ENCODE measurements at regions not wholly inside any gene's neighbourhood (a gene's known extent, or its start where the extent isn't known, plus 50 kb on each side); places are given as distances from the start of the nearest gene placed in this dataset.

DNA sequence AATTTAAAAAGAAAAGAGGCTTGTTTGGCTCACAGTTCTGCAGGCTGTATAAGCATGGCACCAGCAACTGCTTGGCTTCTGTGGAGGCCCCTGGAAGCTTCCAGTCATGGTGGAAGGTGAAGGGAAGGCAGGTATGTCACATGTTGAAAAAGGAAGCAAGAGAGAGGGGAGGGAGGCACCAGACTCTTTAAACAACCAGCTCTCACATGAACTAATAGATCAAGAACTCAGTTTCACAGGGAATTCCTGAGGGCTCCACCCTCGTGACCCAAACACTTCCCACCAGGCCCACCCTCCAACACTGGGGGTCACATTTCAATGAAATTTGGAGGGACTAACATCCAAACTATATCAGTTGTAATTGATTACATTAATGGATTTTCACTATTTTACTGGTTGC lies 127.9 kb upstream of the MLIP start:
- POLR2A ChIA-PET (ENCODE audit: unreplicated experiment): no interaction called here

More for the DNA sequence above, 127.9 kb upstream of the MLIP start:
- H2BK120ac ChIP-seq (ENCODE audit: low read depth, low read length): peak overlapping the region; percentile 35
- no peaks in the 10 kb centered on the region for H3K36me3 ChIP-seq (ENCODE audit: control insufficient read depth, insufficient read depth, low read length)
- H3K56ac ChIP-seq (ENCODE audit: extremely low read depth, insufficient read depth, low read length): no peak overlapping the region
- H2BK20ac ChIP-seq (ENCODE audit: low read depth, low read length): 0 out of 2 replicates have a peak overlapping the region, but pooled peaks have one; percentile 38
- H2AK5ac ChIP-seq (ENCODE audit: low read depth, low read length): no peak overlapping the region; the same call in 1 of the 2 replicates
- DNase-seq (no peak), ATAC-seq (ENCODE audit: low read depth) (no peak)
- H4K8ac ChIP-seq (ENCODE audit: low read depth in 2 of 2, low read length in 2 of 2): peak overlapping the region in 1 of 2 experiments; percentile 14; a peak in 2 of 4 replicates
- no peak overlapping the region for H4K91ac ChIP-seq (ENCODE audit: insufficient read depth, low read depth, low read length)
- H2BK5ac ChIP-seq (ENCODE audit: low read depth, low read length, poor library complexity, severe bottlenecking): no peak overlapping the region
- no peak overlapping the region for H2AK9ac ChIP-seq (replicated peaks; ENCODE audit: low read depth, low read length, poor library complexity)
- no peak overlapping the region for H4K5ac ChIP-seq (ENCODE audit: low read depth, low read length)
- no peak for TF ChIP-seq MAZ (IDR thresholded peaks at IDR 0.05; ENCODE audit: borderline replicate concordance, low read depth, low read length)
- no peak for TF ChIP-seq FOS (IDR thresholded peaks at IDR 0.05; ENCODE audit: low read depth, low read length)
- TF ChIP-seq MAFK (IDR thresholded peaks at IDR 0.05; ENCODE audit: low read depth, low read length): no peak
- TF ChIP-seq MXI1 (IDR thresholded peaks at IDR 0.05; ENCODE audit: borderline replicate concordance, low read depth, low read length): no peak
- TF ChIP-seq SMC3 (IDR thresholded peaks at IDR 0.05; ENCODE audit: low read depth, low read length): no peak
- no peak for TF ChIP-seq RCOR1 (IDR thresholded peaks at IDR 0.05; ENCODE audit: insufficient replicate concordance, low read length)
- TF ChIP-seq NFE2L2 (IDR thresholded peaks at IDR 0.05; ENCODE audit: low read depth, low read length): no peak
- no peak for TF ChIP-seq CHD1 (IDR thresholded peaks at IDR 0.05; ENCODE audit: low read depth, low read length)
- TF ChIP-seq POLR2A (IDR thresholded peaks at IDR 0.05; ENCODE audit: low read depth, low read length): no peak
- no peak for TF ChIP-seq USF2 (IDR thresholded peaks at IDR 0.05; ENCODE audit: low read depth, low read length)
- no TSS peak for BruUV-seq (replicated peaks)
- no peaks in the 10 kb centered on the region for H3K9me3 ChIP-seq (ENCODE audit: control insufficient read depth, insufficient read depth, low read length)
- no peak overlapping the region for H2AFZ ChIP-seq (replicated peaks; ENCODE audit: low read length, poor library complexity)
- WGBS, 2 experiments (ENCODE audit: extremely low coverage in 2 of 2, insufficient read length in 1 of 2): no CpG with 5 or more reads among the region's 1 CpG
- H3K9me1 ChIP-seq (ENCODE audit: insufficient read depth, low read length): peaks cover 6% of the 10 kb centered on the region
- no peak overlapping the region for H3K18ac ChIP-seq (ENCODE audit: low read depth, low read length)
- no peak overlapping the region for H3K27ac ChIP-seq (ENCODE audit: insufficient read depth, low read length)
- CTCF ChIA-PET: no interaction called here
- no peak overlapping the region for H3K23ac ChIP-seq (ENCODE audit: low read depth, low read length)
- H2BK15ac ChIP-seq (ENCODE audit: low read depth, low read length): peak overlapping the region; percentile 18; the same call in 2 of the 3 replicates
- H3K14ac ChIP-seq (replicated peaks; ENCODE audit: low read depth, low read length): no peak overlapping the region
- no peaks in the 10 kb centered on the region for H4K20me1 ChIP-seq (ENCODE audit: insufficient read depth, low read length)
- no peak overlapping the region for H3K9ac ChIP-seq (ENCODE audit: low read depth, low read length)
- no peaks in the 10 kb centered on the region for H3K79me1 ChIP-seq (ENCODE audit: low read depth in 1 of 2, low read length in 2 of 2)
- no peaks in the 10 kb centered on the region for H3K27me3 ChIP-seq (ENCODE audit: control insufficient read depth, insufficient read depth, low read length)
- in situ Hi-C loops (cut with MboI; ENCODE audit: low sequenced_read_pairs): loop anchor here (5.0 to 25.0 kb wide), 4 partner anchors 729 to 1259 kb away; no protein-coding TSS in a partner anchor
- H3K4me1 ChIP-seq (ENCODE audit: control insufficient read depth, insufficient read depth, low read length): peaks cover 7% of the 10 kb centered on the region
- dilution Hi-C loops (cut with HindIII; ENCODE audit: low sequenced_read_pairs, unreplicated experiment): no loop called here
- peak overlapping the region; percentile 46; the same call in 1 of the 2 replicates for H3K4ac ChIP-seq (ENCODE audit: low read depth, low read length)
- no peak overlapping the region for H3K4me3 ChIP-seq (ENCODE audit: insufficient read depth, low read depth, low read length)
- no peak overlapping the region for H3K4me2 ChIP-seq (ENCODE audit: low read depth, low read length)
- intact Hi-C loops (cut with micrococcal nuclease): loop anchor here (5.0 to 10.0 kb wide), 3 partner anchors 642 to 1462 kb away; no protein-coding TSS in a partner anchor

Data from IMR-90 (cell line).